GM18520 (cell line): ENCODE measurements at regions not wholly inside any gene's neighbourhood (a gene's known extent, or its start where the extent isn't known, plus 50 kb on each side); places are given as distances from the start of the nearest gene placed in this dataset.

ENCODE experiments used
- ATAC-seq: cut with Tn5 transposase; IDR thresholded peaks from one replicate; pipeline ENCODE4 v1.9.1; 2021; ENCODE audit not compliant: unreplicated experiment

GRCh38 chr12:4137015-4137414 is 136.5 kb upstream of the CCND2 start:
- no peak for ATAC-seq

GRCh38 chr12:4135919-4136605 is 137.5 kb upstream of the CCND2 start:
- ATAC-seq, result no peak

GRCh38 chr12:4134448-4135263 is 138.9 kb upstream of the CCND2 start:
- ATAC-seq, result no peak

DNA sequence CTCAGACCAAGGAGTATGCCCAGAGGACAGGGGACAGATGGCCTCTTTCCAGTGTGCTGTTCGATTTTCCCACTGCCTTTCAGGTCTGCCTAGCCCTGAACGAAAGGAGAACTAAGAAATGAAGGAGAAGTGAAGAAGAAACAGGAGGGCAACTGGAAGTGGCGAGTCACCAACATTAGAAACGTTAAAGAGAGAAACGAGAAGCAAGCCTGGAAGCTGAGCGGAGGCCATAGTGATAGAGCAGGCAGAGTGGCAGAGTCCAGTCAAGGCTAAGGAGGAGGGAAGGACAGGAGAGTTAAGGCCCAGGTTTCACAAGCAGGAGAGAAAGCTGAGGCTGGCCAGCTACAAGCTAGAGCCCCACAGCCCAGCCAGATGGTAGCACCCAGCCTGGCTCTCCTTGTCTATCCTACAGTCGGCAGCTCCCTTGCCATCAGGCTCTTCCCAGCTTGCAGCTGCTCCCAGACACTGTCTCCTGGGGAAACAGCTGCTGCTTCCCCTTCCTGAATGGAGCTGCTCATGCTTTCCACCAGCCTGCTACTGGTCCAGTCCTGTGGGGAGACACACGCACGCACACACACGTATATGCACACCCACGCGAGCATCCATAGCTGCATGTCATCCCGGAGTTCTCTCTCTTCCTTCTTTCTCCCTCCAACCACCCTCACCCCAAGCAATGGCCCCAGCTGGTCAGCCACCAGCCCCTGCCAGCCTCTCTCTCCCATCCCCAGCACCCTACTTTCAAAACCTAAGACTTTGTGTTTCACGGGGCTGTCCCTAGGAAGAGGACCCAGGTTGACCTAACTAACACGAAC is 139.7 kb upstream of the CCND2 start:
- ATAC-seq, result no peak

DNA sequence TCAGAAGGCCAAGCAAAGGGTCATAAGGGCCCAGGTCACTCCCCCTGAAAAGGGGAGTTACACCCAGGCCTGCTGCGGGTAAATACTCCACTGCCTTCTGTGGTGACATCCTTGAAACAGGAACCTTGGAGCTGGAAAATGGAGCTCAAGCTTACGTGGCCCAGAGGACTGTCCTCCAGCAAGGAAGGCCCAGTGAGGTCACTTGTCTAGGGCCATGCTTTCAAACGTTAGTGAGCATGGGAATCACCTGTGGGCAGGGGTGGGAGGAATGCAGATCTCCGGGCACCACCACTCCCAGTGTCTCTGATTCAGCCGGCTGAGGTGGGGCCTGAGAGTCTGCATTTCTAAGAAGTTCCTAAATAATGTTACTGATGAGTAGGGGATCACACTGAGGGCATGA is 140.5 kb upstream of the CCND2 start:
- no peak for ATAC-seq

- no peak for ATAC-seq
Observed at GRCh38 chr12:4121506-4122020, 152.0 kb upstream of the CCND2 start.

DNA sequence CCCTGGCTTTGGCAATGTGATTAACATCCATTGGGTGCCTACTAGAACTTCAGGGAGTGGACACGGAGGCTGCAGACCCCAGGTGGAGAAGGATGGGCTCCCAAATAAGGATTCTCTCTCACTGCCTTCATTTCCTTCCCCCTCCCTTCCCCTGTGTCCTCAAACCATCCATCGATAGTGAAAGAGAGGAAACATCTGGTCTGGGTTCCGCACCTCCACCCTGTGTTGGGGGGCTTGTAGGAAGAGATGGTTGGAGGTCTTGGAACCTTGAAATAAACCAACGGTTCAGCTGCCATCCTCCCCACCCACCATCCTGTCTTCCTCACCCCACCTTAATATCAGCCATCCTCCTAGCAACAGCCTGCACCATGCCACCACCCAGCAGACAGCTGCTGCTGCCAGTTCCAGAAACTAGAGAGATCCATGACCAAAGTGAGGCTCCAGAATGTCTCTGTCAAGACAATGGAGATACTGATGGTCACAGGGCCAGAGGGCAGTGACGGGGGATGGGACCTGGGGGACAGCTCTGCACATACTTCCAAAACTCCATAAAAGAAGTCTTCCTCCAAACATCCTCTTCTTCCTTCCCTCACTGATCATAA is 153.1 kb upstream of the CCND2 start:
- ATAC-seq, result no peak

DNA sequence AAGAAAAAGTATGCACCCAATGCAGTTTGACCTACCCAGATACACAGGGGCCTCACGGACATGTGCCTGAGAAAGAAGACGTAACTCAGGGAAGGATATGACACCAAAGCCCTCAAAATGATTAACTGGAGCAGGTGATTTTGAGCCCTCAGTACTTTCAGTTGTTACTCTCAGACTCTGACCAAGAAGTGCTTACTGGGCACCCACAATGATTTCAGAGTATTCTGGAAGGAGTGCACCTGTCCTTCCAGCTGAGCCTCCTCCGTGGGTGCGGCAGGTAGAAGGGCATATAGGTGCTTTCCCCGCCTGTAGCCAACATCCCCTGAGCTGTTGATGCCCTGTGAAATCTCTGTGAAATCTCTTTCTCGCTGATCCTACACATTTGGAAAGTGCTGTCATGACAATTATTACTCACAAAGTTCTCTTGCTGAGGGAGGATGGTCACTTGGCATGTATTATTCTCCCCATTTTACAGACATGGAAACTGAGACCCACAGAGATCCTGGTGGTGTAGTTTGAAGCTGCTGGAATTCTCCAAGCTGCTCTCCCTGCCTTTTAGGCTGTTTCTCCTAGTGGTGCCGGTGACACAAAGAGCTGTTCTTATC is 154.3 kb upstream of the CCND2 start:
- peak; percentile 73 for ATAC-seq

- no peak for ATAC-seq
Observed at GRCh38 chr12:4118601-4119156, 154.9 kb upstream of the CCND2 start.

DNA sequence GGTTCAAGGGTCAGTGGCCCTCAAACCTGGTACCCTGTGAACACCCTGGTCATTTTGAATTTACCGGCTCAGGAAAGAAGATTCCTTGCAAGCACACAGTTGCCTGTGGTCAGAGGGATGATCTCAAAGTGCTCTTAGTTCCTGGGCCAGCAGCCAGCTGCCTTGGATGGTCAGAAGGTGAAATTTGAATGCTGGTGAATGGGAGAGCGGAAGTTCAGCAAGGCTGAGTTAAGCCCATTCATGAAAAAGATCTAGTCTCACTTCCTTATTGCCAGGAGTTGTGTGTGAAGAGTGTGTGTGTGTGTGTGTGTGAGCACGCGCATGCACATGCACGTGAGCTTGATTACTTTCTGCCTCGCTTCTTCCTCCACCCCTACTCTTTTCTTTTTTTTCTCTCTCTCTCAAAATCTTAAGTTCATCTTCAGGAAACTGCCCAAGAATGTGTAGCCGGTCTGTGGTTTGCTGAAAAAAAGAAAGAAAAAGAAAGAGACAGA is 155.5 kb upstream of the CCND2 start:
- peak; percentile 30 for ATAC-seq

DNA sequence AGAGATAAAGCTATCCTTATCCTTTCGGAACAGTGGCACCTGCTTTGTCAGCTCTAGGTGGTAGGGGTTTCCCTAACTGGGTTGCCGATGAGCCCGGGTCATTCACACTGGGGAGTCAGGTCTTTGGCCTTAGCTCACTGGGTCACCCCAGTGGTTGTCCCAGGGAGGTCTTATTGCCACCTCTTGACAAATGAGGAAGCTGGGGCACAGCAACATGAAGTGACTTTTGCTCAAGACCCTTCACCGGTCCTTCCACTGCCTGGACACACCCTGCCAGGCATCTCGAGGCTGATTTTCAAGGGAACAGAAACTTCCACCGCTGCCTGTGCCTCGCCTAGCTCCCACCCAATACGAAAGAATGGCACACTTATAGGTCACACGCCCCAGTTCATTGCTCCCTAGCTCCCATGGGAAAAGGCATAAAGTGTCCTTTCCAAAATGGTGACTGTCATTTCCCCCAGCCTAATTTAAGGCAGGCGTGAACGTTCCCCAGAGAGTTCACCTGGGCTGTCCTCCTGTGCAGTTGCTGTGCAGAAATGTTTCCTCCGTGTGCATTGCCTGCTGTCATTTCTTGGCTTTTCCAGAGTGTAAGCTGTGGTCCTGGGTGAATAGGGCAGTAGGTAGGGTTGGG is 156.1 kb upstream of the CCND2 start:
- ATAC-seq, result no peak

GRCh38 chr12:4116251-4117111 is 157.1 kb upstream of the CCND2 start:
- ATAC-seq, result no peak

DNA sequence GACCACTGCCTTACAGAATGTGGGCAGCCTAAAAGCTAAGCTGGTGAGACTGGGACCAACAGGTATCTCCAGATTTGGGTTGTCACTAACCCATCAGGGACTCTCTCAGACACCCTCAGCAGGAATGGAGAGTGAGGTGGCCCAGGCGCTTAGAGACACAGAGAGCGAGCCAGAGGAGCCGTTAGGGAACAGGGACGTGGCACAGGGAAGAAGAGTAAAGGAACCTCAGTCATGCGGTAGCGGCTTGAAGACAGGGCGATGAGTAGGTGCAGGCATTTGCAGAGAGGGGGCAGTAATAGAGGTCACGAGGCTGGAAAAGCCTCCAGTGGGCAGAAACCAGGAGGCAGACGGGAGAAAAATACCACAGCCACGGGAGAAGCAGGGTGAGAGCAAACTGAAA is 158.0 kb upstream of the CCND2 start:
- no peak for ATAC-seq

DNA sequence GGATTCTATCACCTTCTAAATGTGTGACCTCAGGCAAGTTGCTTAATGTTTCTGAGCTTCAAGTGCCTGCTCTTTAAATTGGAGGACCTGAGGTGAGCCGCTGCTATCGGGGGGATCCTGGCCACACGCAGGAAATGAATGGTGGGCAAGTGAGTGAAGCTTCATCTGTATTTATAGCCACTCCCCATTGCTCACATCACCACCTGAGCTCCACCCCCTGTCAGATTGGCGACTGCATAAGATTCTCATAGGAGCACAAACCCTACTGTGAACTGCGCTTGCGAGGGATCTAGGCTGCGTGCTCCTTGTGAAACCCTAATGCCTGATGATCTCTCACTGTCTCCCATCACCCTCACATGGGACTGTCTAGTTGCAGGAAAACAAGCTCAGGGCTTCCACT is 158.6 kb upstream of the CCND2 start:
- no peak for ATAC-seq

GRCh38 chr12:4112734-4113325 is 160.7 kb upstream of the CCND2 start:
- no peak for ATAC-seq

- ATAC-seq, result no peak
Observed at GRCh38 chr12:4112290-4112689, 161.3 kb upstream of the CCND2 start.

DNA sequence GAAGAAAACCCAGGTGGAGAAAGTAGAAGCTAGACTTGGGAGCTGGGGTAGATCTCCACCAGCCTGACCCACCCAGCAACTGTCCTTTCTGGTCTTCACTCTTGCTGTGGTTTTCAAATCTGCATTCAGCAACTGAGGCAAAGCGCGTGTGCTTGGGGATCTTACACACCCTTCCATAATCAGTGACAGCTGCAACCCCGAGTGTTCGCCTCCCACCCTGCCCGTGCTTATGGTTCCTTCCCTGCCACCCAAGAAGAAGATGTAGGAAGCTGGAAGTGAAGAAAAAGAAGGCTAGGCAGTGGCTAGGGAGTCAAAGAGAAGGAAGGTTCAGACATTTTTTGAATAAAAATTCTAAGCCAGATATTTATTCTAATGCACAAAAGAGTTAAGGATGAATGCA is 162.6 kb upstream of the CCND2 start:
- ATAC-seq, result no peak

DNA sequence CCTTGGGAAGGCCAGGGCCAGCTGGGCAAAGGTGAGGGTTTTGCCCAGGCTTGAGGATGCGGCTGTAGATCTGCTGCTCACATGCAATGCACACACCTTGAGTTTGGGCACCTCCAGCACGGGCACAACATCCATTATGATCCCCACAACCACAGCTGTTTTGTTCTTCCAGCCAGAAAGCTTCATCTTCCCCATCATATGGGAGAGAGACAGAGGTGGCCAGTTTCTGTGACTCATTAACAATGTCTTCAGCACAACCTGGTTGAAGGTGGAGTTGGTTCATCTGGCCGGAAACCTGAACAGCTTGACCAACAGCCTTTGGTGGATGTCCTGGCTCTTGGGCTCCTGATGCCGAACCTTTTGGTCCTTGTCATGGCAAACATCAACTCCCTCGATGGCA is 163.7 kb upstream of the CCND2 start:
- no peak for ATAC-seq
